Natural killer cell (primary cell): ENCODE measurements at regions not wholly inside any gene's neighbourhood (a gene's known extent, or its start where the extent isn't known, plus 50 kb on each side); places are given as distances from the start of the nearest gene placed in this dataset.

ENCODE experiments used
- ATAC-seq, 3 donors: fragments of 150-1000 bp in 2 of 3; fragments of 200-7000 bp in 1 of 3; cut with Tn5 transposase; 1 replicate in 1 of 3; 2 replicates in 2 of 3; pipeline ENCODE4 v1.10.0; 2021; ENCODE audit warnings: mild to moderate bottlenecking in 2 of 3, moderate library complexity in 2 of 3
- DNase-seq, 2 donors: peaks; one replicate each; pipeline versions ENCODE4 v3.0.0 to v3.0.0-alpha.2; 2013 to 2021; ENCODE audit warnings: mixed read lengths in 1 of 2
- H3K27ac ChIP-seq: one replicate; pipeline ENCODE4 v1.5.1; 2013; ENCODE audit warnings: mild to moderate bottlenecking, low read length
- H3K27me3 ChIP-seq: one replicate; pipeline ENCODE4 v1.6.1; 2013; ENCODE audit warnings: low read length; ENCODE audit not compliant: control insufficient read depth, insufficient read depth
- H3K36me3 ChIP-seq: one replicate; pipeline ENCODE4 v1.6.1; 2013; ENCODE audit warnings: low read length; ENCODE audit not compliant: control insufficient read depth, insufficient read depth
- H3K4me1 ChIP-seq: one replicate; pipeline ENCODE4 v1.6.1; 2013; ENCODE audit warnings: low read length; ENCODE audit not compliant: control insufficient read depth, insufficient read depth
- H3K4me3 ChIP-seq: one replicate; pipeline ENCODE4 v1.5.1; 2013; ENCODE audit warnings: low read length
- H3K9me3 ChIP-seq: one replicate; pipeline ENCODE4 v1.6.1; 2013; ENCODE audit warnings: low read length; ENCODE audit not compliant: control insufficient read depth, insufficient read depth
- H3K27ac Mint-ChIP-seq, 2 donors: one replicate each; pipeline ENCODE4 v1.8.0; 2022; ENCODE audit warnings: mild to moderate bottlenecking in 2 of 2, mixed read lengths in 2 of 2, moderate library complexity in 1 of 2
- H3K27me3 Mint-ChIP-seq, 2 donors: one replicate each; pipeline ENCODE4 v1.8.0; 2022; ENCODE audit warnings: low read depth in 2 of 2, mixed read lengths in 2 of 2
- H3K36me3 Mint-ChIP-seq: one replicate; pipeline ENCODE4 v1.8.0; 2022; ENCODE audit warnings: mixed read lengths
- H3K4me1 Mint-ChIP-seq, 2 donors: one replicate each; pipeline ENCODE4 v1.8.0; 2022; ENCODE audit warnings: mixed read lengths in 2 of 2
- H3K4me3 Mint-ChIP-seq: one replicate; pipeline ENCODE4 v1.8.0; 2022; ENCODE audit warnings: mild to moderate bottlenecking, moderate library complexity, mixed read lengths
- H3K9me3 Mint-ChIP-seq, 2 donors: one replicate each; pipeline ENCODE4 v1.8.0; 2022; ENCODE audit warnings: mixed read lengths in 2 of 2
- WGBS: methylation state at CpG from one replicate; pipeline ENCODE4 v1.1.7; 2013; ENCODE audit warnings: missing lambda C conversion rate; ENCODE audit not compliant: insufficient coverage; 5-methylcytosine and 5-hydroxymethylcytosine counted together
- intact Hi-C: fragments of 100-400 bp; cut with micrococcal nuclease; formaldehyde crosslinking; loops from one replicate; pipeline ENCODE4 v1.14.2; 2022
- TF ChIP-seq, protein P1 (sequence below): fragments of 200-600 bp; IDR thresholded peaks from one replicate; pipeline ENCODE4 v1.8.0; 2022; ENCODE audit warnings: antibody characterized with exemption

GRCh38 chr5:89556215-89556913, 673.4 kb upstream of the MEF2C start:
- H3K9me3 Mint-ChIP-seq = no peaks in the 10 kb centered on the region
- H3K27me3 ChIP-seq = no peaks in the 10 kb centered on the region
- 87% methylated on average over 4 of the region's 5 CpGs for WGBS
- peaks cover 0 to 7% of the 10 kb centered on the region in 2 donors for H3K27me3 Mint-ChIP-seq
- no peak overlapping the region for H3K27ac ChIP-seq
- ATAC-seq (no peak), DNase-seq (no peak)
- no peaks in the 10 kb centered on the region for H3K4me1 Mint-ChIP-seq
- H3K9me3 ChIP-seq = no peaks in the 10 kb centered on the region
- TF ChIP-seq, protein P1, sequence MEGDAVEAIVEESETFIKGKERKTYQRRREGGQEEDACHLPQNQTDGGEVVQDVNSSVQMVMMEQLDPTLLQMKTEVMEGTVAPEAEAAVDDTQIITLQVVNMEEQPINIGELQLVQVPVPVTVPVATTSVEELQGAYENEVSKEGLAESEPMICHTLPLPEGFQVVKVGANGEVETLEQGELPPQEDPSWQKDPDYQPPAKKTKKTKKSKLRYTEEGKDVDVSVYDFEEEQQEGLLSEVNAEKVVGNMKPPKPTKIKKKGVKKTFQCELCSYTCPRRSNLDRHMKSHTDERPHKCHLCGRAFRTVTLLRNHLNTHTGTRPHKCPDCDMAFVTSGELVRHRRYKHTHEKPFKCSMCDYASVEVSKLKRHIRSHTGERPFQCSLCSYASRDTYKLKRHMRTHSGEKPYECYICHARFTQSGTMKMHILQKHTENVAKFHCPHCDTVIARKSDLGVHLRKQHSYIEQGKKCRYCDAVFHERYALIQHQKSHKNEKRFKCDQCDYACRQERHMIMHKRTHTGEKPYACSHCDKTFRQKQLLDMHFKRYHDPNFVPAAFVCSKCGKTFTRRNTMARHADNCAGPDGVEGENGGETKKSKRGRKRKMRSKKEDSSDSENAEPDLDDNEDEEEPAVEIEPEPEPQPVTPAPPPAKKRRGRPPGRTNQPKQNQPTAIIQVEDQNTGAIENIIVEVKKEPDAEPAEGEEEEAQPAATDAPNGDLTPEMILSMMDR = no peak
- H3K27ac Mint-ChIP-seq = no peak overlapping the region
- H3K4me3 ChIP-seq = no peak overlapping the region
- no peak overlapping the region for H3K4me3 Mint-ChIP-seq
- intact Hi-C loops = no loop called here
- no peaks in the 10 kb centered on the region for H3K36me3 ChIP-seq
- H3K4me1 ChIP-seq = no peaks in the 10 kb centered on the region
- H3K36me3 Mint-ChIP-seq = no peaks in the 10 kb centered on the region

DNA sequence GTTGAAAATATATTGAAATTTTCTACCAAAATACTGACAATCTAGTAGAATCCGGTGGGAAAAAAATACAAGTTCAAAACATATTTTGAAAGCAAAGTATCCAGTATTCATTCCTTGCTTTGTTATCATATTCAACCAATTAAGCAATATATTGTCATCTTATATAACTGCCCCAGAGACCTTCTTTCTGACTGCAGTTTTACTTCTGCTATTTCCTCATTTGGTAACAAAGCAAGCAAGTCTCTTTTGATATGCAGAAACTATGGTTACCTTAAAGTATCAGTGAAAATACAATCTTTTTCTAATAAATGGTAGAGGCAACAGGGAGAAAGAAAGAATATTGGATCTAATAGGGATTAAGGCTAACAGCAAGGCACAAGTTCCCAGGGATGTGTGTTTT, 663.7 kb upstream of the MEF2C start:
- Mint-ChIP-seq H3K9me3 (no peaks in the 10 kb centered on the region), H3K4me3 (no peak overlapping the region), H3K4me1 (no peaks in the 10 kb centered on the region), H3K27ac (no peak overlapping the region), H3K27me3 (peaks cover 2 to 7% of the 10 kb centered on the region in 2 donors), H3K36me3 (no peaks in the 10 kb centered on the region)
- Histone ChIP-seq H3K36me3 (no peaks in the 10 kb centered on the region), H3K27me3 (no peaks in the 10 kb centered on the region), H3K4me1 (no peaks in the 10 kb centered on the region), H3K9me3 (no peaks in the 10 kb centered on the region), H3K27ac (no peak overlapping the region), H3K4me3 (no peak overlapping the region)
- no peak for ATAC-seq
- TF ChIP-seq, protein P1 = no peak
- WGBS = 100% methylated on average over 1 of the region's 1 CpG
- no peak for DNase-seq
- intact Hi-C loops = no loop called here

DNA sequence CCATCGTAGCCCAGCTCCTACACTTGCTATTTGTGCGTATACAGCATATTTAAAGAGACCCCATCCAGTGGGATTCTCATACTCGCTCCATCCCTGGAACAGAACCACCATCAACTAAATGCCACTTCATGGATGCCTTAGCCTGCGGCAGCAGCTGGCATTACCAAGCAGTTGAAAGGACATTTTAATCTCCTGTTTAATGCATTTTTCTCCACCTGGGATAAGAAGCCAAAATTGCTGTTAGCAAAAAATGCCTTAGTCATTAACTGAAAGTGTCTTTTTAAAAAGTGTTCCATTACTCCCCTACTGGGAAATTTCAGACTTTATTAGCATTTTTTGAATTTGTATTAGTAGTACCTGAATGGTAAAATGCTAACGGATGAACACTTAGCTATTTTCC, 662.6 kb upstream of the MEF2C start:
- ATAC-seq (no peak), DNase-seq (no peak)
- no peaks in the 10 kb centered on the region for H3K9me3 Mint-ChIP-seq
- Histone ChIP-seq H3K27ac (no peak overlapping the region), H3K27me3 (no peaks in the 10 kb centered on the region), H3K9me3 (no peaks in the 10 kb centered on the region), H3K36me3 (no peaks in the 10 kb centered on the region), H3K4me1 (no peaks in the 10 kb centered on the region), H3K4me3 (no peak overlapping the region)
- no peak overlapping the region for H3K4me3 Mint-ChIP-seq
- H3K4me1 Mint-ChIP-seq = no peaks in the 10 kb centered on the region
- WGBS = 87% methylated on average over 5 of the region's 5 CpGs
- TF ChIP-seq, protein P1 = no peak
- H3K36me3 Mint-ChIP-seq = no peaks in the 10 kb centered on the region
- H3K27ac Mint-ChIP-seq = no peak overlapping the region
- intact Hi-C loops = no loop called here
- peaks cover 2 to 7% of the 10 kb centered on the region in 2 donors for H3K27me3 Mint-ChIP-seq

- DNase-seq (no peak), ATAC-seq (no peak)
- Histone ChIP-seq H3K9me3 (no peaks in the 10 kb centered on the region), H3K4me1 (no peaks in the 10 kb centered on the region), H3K36me3 (no peaks in the 10 kb centered on the region), H3K27ac (no peak overlapping the region), H3K27me3 (no peaks in the 10 kb centered on the region), H3K4me3 (no peak overlapping the region)
- H3K27me3 Mint-ChIP-seq = peaks cover 2 to 7% of the 10 kb centered on the region in 2 donors
- no peaks in the 10 kb centered on the region for H3K36me3 Mint-ChIP-seq
- no peak overlapping the region for H3K4me3 Mint-ChIP-seq
- TF ChIP-seq, protein P1 = no peak
- H3K9me3 Mint-ChIP-seq = no peaks in the 10 kb centered on the region
- H3K4me1 Mint-ChIP-seq = no peaks in the 10 kb centered on the region
- H3K27ac Mint-ChIP-seq = no peak overlapping the region
- WGBS = 91% methylated on average over 1 of the region's 2 CpGs
- intact Hi-C loops = no loop called here
Observed at GRCh38 chr5:89545076-89545475, 662.1 kb upstream of the MEF2C start.
